Loucy (cell line): ENCODE measurements at regions not wholly inside any gene's neighbourhood (a gene's known extent, or its start where the extent isn't known, plus 50 kb on each side); places are given as distances from the start of the nearest gene placed in this dataset.

Experiments used
- CTCF ChIP-seq: fragments of 200-600 bp; sonication (generic); conservative IDR thresholded peaks from 2 replicates; pipeline ENCODE4 v1.5.1; 2014; ENCODE audit warnings: mild to moderate bottlenecking, antibody characterized with exemption, low read length
- EZH2phosphoT487 ChIP-seq: fragments of 200-600 bp; IDR thresholded peaks from 2 replicates; pipeline ENCODE4 v1.6.1; 2018; ENCODE audit warnings: antibody characterized with exemption, mild to moderate bottlenecking, moderate library complexity, borderline replicate concordance

GRCh38 chr16:72240466-72240865 is 68.5 kb upstream of the PMFBP1 start:
- TF ChIP-seq CTCF = no peak
- TF ChIP-seq EZH2phosphoT487 = no peak
